ENCODE measurements at regions not wholly inside any gene's neighbourhood (a gene's known extent, or its start where the extent isn't known, plus 50 kb on each side); places are given as distances from the start of the nearest gene placed in this dataset.
"Not testable (repeated sequence)": the region's sequence is repeated elsewhere in the genome, so short reads cannot be mapped to it uniquely, and the experiment has no call there.

DNA sequence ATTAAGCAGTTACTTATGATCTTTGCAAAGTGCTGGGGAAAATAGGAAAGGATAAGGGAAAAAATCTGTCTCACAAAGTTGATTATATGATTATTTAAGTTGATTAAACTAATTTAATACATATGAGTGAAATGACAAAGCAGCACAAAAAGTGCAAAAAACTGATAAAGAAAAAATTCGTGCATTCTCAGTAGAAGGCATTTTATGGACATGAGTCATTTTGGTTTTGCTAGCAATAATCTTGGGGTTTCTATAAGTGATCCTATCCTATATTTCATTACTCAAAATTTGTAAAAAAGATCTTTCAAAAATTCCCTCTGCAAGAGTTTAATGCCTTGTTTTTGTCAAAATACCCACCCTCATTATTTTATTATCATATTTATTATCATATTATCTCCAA is 224.2 kb upstream of the ANXA10 start:
- FAIRE-seq (no peak), DNase-seq (ENCODE audit: low read depth) (peak; percentile 12)
- Histone ChIP-seq H3K36me3 (ENCODE audit: control insufficient read depth, insufficient read depth, low read length) (no peaks in the 10 kb centered on the region), H3K27me3 (ENCODE audit: control insufficient read depth, insufficient read depth, low read length) (no peaks in the 10 kb centered on the region), H3K4me3 (ENCODE audit: low read depth, low read length) (no peak overlapping the region)
- TF ChIP-seq, protein P1, sequence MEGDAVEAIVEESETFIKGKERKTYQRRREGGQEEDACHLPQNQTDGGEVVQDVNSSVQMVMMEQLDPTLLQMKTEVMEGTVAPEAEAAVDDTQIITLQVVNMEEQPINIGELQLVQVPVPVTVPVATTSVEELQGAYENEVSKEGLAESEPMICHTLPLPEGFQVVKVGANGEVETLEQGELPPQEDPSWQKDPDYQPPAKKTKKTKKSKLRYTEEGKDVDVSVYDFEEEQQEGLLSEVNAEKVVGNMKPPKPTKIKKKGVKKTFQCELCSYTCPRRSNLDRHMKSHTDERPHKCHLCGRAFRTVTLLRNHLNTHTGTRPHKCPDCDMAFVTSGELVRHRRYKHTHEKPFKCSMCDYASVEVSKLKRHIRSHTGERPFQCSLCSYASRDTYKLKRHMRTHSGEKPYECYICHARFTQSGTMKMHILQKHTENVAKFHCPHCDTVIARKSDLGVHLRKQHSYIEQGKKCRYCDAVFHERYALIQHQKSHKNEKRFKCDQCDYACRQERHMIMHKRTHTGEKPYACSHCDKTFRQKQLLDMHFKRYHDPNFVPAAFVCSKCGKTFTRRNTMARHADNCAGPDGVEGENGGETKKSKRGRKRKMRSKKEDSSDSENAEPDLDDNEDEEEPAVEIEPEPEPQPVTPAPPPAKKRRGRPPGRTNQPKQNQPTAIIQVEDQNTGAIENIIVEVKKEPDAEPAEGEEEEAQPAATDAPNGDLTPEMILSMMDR (IDR thresholded peaks at IDR 0.05; ENCODE audit: insufficient read depth, low read length, severe bottlenecking) = no peak

DNA sequence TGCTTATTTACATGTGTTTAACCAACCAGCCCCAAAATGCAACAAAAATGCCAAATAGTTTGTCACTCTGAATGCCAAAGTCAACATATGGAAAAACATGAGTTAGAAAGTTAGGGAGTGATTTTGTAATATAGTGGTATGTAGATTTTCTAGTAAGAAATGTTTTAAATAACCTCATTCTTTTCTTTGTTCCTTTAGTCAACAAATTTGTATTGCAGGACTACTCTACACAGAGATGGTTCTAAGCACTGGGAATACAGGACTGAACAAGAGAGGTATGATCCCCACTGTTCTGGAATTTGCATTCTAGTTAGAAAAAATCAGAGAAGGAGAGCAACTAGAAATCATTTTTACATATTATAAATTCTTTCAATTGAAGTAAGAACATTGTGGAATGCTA is 218.8 kb upstream of the ANXA10 start:
- Histone ChIP-seq H3K4me3 (ENCODE audit: low read depth, low read length) (no peak overlapping the region), H3K36me3 (ENCODE audit: control insufficient read depth, insufficient read depth, low read length) (no peaks in the 10 kb centered on the region), H3K27me3 (ENCODE audit: control insufficient read depth, insufficient read depth, low read length) (no peaks in the 10 kb centered on the region)
- FAIRE-seq (no peak), DNase-seq (ENCODE audit: low read depth) (peak; percentile 5)
- TF ChIP-seq, protein P1 (IDR thresholded peaks at IDR 0.05; ENCODE audit: insufficient read depth, low read length, severe bottlenecking) = no peak

DNA sequence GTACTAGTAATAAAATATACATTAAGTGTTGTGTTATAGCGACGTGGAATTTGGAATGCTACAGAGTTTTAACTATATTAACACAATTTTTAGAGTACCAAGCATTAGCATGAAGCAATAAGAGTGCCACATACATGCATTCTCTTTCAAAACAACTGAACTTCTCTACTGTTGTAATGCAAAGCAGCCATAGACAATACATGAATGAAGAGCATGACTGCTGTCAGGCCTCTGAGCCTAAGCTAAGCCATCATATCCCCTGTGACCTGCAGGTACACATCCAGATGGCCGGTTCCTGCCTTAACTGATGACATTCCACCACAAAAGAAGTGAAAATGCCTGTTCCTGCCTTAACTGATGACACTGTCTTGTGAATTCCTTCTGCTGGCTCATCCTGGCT is 216.2 kb upstream of the ANXA10 start:
- DNase-seq (ENCODE audit: low read depth); FAIRE-seq; H3K36me3 ChIP-seq (ENCODE audit: control insufficient read depth, insufficient read depth, low read length); H3K4me3 ChIP-seq (ENCODE audit: low read depth, low read length); H3K27me3 ChIP-seq (ENCODE audit: control insufficient read depth, insufficient read depth, low read length): not testable (repeated sequence)

DNA sequence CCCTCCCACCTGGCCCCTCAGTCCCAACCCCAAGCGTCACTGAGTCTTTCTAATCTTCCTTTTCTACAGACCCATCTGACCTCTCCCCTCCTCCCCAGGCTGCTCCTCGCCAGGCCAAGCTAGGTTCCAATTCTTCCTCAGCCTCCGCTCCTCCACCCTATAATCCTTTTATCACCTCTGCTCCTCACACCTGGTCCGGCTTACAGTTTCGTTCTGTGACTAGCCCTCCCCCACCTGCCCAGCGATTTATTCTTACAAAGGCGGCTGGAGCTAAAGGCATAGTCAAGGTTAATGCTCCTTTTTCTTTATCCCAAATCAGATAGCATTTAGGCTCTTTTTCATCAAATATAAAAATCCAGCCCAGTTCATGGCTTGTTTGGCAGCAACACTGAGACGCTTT is 214.5 kb upstream of the ANXA10 start:
- FAIRE-seq; H3K27me3 ChIP-seq (ENCODE audit: control insufficient read depth, insufficient read depth, low read length); DNase-seq (ENCODE audit: low read depth); H3K36me3 ChIP-seq (ENCODE audit: control insufficient read depth, insufficient read depth, low read length); H3K4me3 ChIP-seq (ENCODE audit: low read depth, low read length): not testable (repeated sequence)

DNA sequence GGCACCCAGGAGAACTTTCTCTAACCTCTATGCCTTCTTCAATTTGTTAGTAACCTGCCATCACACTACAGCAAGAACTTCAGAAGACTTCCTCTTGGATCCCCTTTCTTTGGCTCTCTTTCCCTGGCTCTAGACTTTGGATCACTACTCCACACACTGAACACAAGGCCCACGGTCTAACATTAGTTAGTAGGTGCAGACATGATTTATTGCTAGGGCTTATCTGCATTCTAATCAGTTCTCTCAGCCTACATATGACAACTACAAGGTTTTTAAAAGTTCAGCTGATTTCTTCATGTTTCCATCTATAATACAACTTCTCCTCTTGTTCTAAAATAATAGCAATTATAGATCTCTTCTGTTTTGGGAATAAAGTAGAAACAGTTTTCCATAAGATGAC is 209.1 kb upstream of the ANXA10 start:
- DNase-seq (ENCODE audit: low read depth) = no peak
- Histone ChIP-seq H3K4me3 (ENCODE audit: low read depth, low read length) (no peak overlapping the region), H3K27me3 (ENCODE audit: control insufficient read depth, insufficient read depth, low read length) (no peaks in the 10 kb centered on the region), H3K36me3 (ENCODE audit: control insufficient read depth, insufficient read depth, low read length) (no peaks in the 10 kb centered on the region)
- TF ChIP-seq, protein P1 (IDR thresholded peaks at IDR 0.05; ENCODE audit: insufficient read depth, low read length, severe bottlenecking) = no peak
- FAIRE-seq = no peak

DNA sequence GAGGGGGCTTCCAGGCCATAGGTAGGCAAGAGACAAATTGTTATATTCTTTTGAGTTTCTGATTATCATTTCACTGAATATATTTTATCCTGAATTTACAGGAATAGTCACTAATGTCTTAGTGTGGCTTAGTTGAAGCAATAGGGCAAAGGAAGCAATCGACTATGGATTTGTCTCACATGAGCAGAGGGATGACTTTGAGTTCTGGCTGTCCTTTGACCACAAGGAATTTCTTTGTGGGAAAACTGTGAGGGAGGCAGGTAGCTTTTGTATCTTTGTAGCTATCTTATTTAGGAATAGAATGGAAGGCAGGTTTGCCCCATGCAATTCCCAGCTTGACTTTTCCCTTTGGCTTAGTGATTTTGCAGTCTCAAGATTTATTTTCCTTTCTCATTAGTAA is 207.3 kb upstream of the ANXA10 start:
- DNase-seq (ENCODE audit: low read depth) = no peak
- FAIRE-seq = no peak
- Histone ChIP-seq H3K36me3 (ENCODE audit: control insufficient read depth, insufficient read depth, low read length) (no peaks in the 10 kb centered on the region), H3K4me3 (ENCODE audit: low read depth, low read length) (no peak overlapping the region), H3K27me3 (ENCODE audit: control insufficient read depth, insufficient read depth, low read length) (no peaks in the 10 kb centered on the region)
- TF ChIP-seq, protein P1 (IDR thresholded peaks at IDR 0.05; ENCODE audit: insufficient read depth, low read length, severe bottlenecking) = no peak

DNA sequence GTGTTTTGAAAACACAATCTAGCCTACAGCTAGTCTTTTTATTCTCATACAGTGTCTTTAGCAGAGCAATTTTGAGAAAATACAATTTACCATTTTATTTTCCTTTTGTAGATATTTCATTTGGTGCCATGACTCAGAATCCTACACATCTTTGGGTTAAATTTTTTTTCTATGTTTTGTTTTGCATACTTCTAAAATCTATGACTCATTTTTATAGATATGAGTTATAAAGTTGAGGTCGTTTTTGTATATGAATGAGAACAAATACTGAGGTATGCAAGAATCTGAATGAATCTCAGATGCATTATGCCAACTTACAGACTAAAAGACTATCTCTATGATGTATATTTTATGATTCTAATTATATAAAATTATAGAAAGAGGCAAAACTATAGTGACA is 206.5 kb upstream of the ANXA10 start:
- no peaks in the 10 kb centered on the region for H3K27me3 ChIP-seq (ENCODE audit: control insufficient read depth, insufficient read depth, low read length)

More for the DNA sequence above, 206.5 kb upstream of the ANXA10 start:
- TF ChIP-seq, protein P1 (IDR thresholded peaks at IDR 0.05; ENCODE audit: insufficient read depth, low read length, severe bottlenecking) = no peak
- no peak for FAIRE-seq
- peak; percentile 54 for DNase-seq (ENCODE audit: low read depth)
- H3K4me3 ChIP-seq (ENCODE audit: low read depth, low read length) = no peak overlapping the region
- H3K36me3 ChIP-seq (ENCODE audit: control insufficient read depth, insufficient read depth, low read length) = no peaks in the 10 kb centered on the region
